Endothelial cell of umbilical vein (primary cell): ENCODE measurements at regions not wholly inside any gene's neighbourhood (a gene's known extent, or its start where the extent isn't known, plus 50 kb on each side); places are given as distances from the start of the nearest gene placed in this dataset.

Experiments used
- CTCF ChIP-seq, 2 donors: IDR thresholded peaks; 1 replicate in 1 of 2; 2 replicates in 1 of 2; pipeline ENCODE4 v1.5.1; 2011; ENCODE audit warnings: low read length in 2 of 2, mild to moderate bottlenecking in 2 of 2, moderate library complexity in 2 of 2, control low read depth in 1 of 2, inconsistent platforms in 1 of 2, low read depth in 1 of 2; ENCODE audit not compliant: insufficient read depth in 1 of 2; ENCODE audit errors: extremely low read depth in 1 of 2
- EZH2 ChIP-seq: IDR thresholded peaks from 2 replicates; pipeline ENCODE4 v1.6.1; 2012; ENCODE audit warnings: borderline replicate concordance, low read depth, mild to moderate bottlenecking, moderate library complexity, low read length, inconsistent platforms; ENCODE audit not compliant: severe bottlenecking
- GATA2 ChIP-seq: IDR thresholded peaks from 2 replicates; pipeline ENCODE4 v1.7.0; 2011; ENCODE audit warnings: low read depth, mild to moderate bottlenecking, moderate library complexity, mixed read lengths, low read length; ENCODE audit not compliant: insufficient read length, insufficient read depth
- MAX ChIP-seq: IDR thresholded peaks from 2 replicates; pipeline ENCODE4 v1.6.1; 2011; ENCODE audit not compliant: insufficient read depth, insufficient read length
- MYC ChIP-seq: IDR thresholded peaks from one replicate; pipeline ENCODE4 v1.6.1; 2011; ENCODE audit warnings: mild to moderate bottlenecking, low read depth, low read length
- POLR2A ChIP-seq: IDR thresholded peaks from 2 replicates; pipeline ENCODE4 v1.6.1; 2012; ENCODE audit warnings: low read depth, mild to moderate bottlenecking, control low read depth, low read length
- POLR2AphosphoS5 ChIP-seq: IDR thresholded peaks from 2 replicates; pipeline ENCODE4 v1.6.1; 2012; ENCODE audit warnings: low read depth, mild to moderate bottlenecking, control low read depth, low read length, moderate library complexity; ENCODE audit not compliant: insufficient read depth

GRCh38 chr11:122242731-122243130 is 126.7 kb upstream of the BLID start:
- TF ChIP-seq EZH2 = no peak
- TF ChIP-seq CTCF (IDR thresholded peaks at IDR 0.05; ENCODE audit: extremely low read depth in 1 of 2, insufficient read depth in 1 of 2, low read depth in 1 of 2, low read length in 2 of 2) = no peak
- no peak for TF ChIP-seq POLR2A
- TF ChIP-seq POLR2AphosphoS5 = no peak
- TF ChIP-seq MYC = no peak
- no peak for TF ChIP-seq MAX
- no peak for TF ChIP-seq GATA2
